Gastrocnemius medialis (tissue), 4 donors: ENCODE measurements at regions not wholly inside any gene's neighbourhood (a gene's known extent, or its start where the extent isn't known, plus 50 kb on each side); places are given as distances from the start of the nearest gene placed in this dataset.

Experiments
- ATAC-seq, 2 donors: fragments of 150-250 bp; one replicate each; pipeline ENCODE4 v1.9.1; 2016
- DNase-seq, 2 donors: peaks; one replicate each; pipeline ENCODE4 v3.0.0-alpha.2; 2019
- H3K27ac ChIP-seq, 4 donors: fragments of 200-600 bp; sonication (generic); 1 replicate in 1 of 4; 2 replicates in 3 of 4; pipeline ENCODE4 v1.5.1; 2016 to 2018; ENCODE audit warnings: mild to moderate bottlenecking in 2 of 4, moderate library complexity in 1 of 4
- H3K27me3 ChIP-seq, 3 donors: fragments of 200-600 bp; sonication (generic) in 2 of 3; 1 replicate in 1 of 3; 2 replicates in 2 of 3; pipeline versions ENCODE4 v1.5.1 to v1.6.0; 2016 to 2019; ENCODE audit warnings: mild to moderate bottlenecking in 1 of 3, moderate library complexity in 1 of 3
- H3K36me3 ChIP-seq, 2 donors: fragments of 200-600 bp; sonication (generic) in 1 of 2; one replicate each; pipeline ENCODE4 v1.5.1; 2017 to 2018
- H3K4me1 ChIP-seq, 2 donors: fragments of 200-600 bp; sonication (generic) in 1 of 2; one replicate each; pipeline ENCODE4 v1.5.1; 2016 to 2017; ENCODE audit warnings: mild to moderate bottlenecking in 2 of 2
- H3K4me3 ChIP-seq, 4 donors: fragments of 200-600 bp; sonication (generic) in 3 of 4; 1 replicate in 1 of 4; 2 replicates in 3 of 4; pipeline ENCODE4 v1.5.1; 2016 to 2019; ENCODE audit warnings: mild to moderate bottlenecking in 2 of 4
- H3K9me3 ChIP-seq, 3 donors: fragments of 200-600 bp; sonication (generic) in 2 of 3; 1 replicate in 1 of 3; 2 replicates in 2 of 3; pipeline ENCODE4 v1.5.1; 2016 to 2019
- POLR2A ChIP-seq, 2 donors: fragments of 450-650 bp; IDR thresholded peaks; one replicate each; pipeline ENCODE4 v1.6.1; 2017; ENCODE audit warnings: antibody characterized with exemption in 2 of 2, mild to moderate bottlenecking in 2 of 2, moderate library complexity in 2 of 2
- in situ Hi-C, 4 donors: fragments of 200-750 bp; cut with MboI; loops; one replicate each; pipeline versions ENCODE4 v1.15.0 to v1.8.0; 2017; ENCODE audit warnings: low sequenced_read_pairs in 4 of 4
- intact Hi-C: fragments of 100-400 bp; cut with DNase I; formaldehyde crosslinking; loops from one replicate; pipeline ENCODE4 v1.15.1; 2023; ENCODE audit warnings: low total_unique reads
- TF ChIP-seq, protein P1 (sequence below), 5 experiments: fragments of 450-650 bp in 3 of 5; fragments of 200-600 bp in 2 of 5; sonication (generic) in 2 of 5; IDR thresholded peaks in 4 of 5; conservative IDR thresholded peaks in 1 of 5; 1 replicate in 4 of 5; 2 replicates in 1 of 5; pipeline ENCODE4 v1.5.1; 2016 to 2019; ENCODE audit warnings: antibody characterized with exemption in 5 of 5, mild to moderate bottlenecking in 3 of 5, moderate library complexity in 3 of 5

DNA sequence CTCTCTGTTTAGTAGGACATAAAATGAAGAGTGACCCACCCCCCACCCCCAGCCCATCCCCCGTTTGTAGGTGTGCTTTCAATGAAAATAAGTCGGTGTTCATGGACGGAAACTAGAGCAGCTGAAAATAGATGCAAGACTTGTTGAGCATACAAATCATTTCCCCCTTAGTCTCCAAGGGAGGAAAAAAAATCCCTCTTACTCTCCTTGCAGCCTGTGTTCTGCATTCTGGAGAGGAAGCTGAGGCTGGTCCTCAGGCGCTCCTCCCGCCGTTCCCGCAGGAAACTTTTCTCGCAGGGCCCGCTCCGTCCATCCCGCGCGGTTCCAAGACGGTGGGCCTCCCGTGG, 259.0 kb upstream of the E2F7 start:
- Histone ChIP-seq H3K36me3 (no peaks in the 10 kb centered on the region), H3K27me3 (peaks cover 19 to 26% (median 20%) of the 10 kb centered on the region in 3 donors), H3K27ac (no peak overlapping the region), H3K4me3 (peak overlapping the region; percentile 48 to 61 (median 54)), H3K4me1 (peaks cover 0 to 6% of the 10 kb centered on the region in 2 donors), H3K9me3 (no peaks in the 10 kb centered on the region)
- DNase-seq = no peak
- TF ChIP-seq, protein P1, sequence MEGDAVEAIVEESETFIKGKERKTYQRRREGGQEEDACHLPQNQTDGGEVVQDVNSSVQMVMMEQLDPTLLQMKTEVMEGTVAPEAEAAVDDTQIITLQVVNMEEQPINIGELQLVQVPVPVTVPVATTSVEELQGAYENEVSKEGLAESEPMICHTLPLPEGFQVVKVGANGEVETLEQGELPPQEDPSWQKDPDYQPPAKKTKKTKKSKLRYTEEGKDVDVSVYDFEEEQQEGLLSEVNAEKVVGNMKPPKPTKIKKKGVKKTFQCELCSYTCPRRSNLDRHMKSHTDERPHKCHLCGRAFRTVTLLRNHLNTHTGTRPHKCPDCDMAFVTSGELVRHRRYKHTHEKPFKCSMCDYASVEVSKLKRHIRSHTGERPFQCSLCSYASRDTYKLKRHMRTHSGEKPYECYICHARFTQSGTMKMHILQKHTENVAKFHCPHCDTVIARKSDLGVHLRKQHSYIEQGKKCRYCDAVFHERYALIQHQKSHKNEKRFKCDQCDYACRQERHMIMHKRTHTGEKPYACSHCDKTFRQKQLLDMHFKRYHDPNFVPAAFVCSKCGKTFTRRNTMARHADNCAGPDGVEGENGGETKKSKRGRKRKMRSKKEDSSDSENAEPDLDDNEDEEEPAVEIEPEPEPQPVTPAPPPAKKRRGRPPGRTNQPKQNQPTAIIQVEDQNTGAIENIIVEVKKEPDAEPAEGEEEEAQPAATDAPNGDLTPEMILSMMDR (IDR thresholded peaks at IDR 0.05 in 4 of 5, conservative IDR thresholded peaks at IDR 0.05 in 1 of 5) = no peak
- no peak for TF ChIP-seq POLR2A (IDR thresholded peaks at IDR 0.05)
- in situ Hi-C loops = no loop called here
- no peak for ATAC-seq
- intact Hi-C loops = no loop called here

DNA sequence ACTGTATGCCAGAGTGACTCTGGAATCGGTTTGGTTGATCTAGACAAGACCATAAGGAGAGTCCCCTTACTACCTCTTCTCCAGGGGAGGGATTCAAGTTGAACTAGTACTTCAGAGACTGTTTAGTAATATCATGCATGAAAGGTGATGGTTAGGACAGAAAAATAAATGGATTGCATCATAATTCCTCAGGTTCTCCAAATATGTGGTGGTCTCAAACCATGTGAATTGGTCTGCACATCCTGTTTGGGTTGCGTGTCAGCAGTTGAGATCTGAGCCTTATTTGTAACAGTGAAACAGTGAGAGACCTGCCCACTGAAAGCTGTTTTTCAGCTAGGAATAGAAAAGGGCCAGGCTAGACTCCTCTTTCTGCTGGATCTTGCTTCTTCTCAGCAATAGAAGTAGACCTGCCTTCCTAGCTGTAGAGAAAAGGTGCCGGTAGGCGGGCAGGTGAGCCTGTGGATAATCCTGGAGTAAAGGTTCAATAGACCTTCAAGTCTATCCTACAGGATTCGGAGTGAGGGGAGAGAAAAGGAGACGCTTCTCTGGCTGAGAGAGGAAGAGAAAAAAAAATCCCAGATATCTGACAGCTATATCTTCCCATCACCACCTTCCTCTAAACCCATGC, 258.5 kb upstream of the E2F7 start:
- peak overlapping the region in 1 of 4 donors; percentile 61 for H3K4me3 ChIP-seq
- intact Hi-C loops = no loop called here
- TF ChIP-seq, protein P1 (IDR thresholded peaks at IDR 0.05 in 4 of 5, conservative IDR thresholded peaks at IDR 0.05 in 1 of 5) = no peak
- TF ChIP-seq POLR2A (IDR thresholded peaks at IDR 0.05) = no peak
- peaks cover 0 to 6% of the 10 kb centered on the region in 2 donors for H3K4me1 ChIP-seq
- H3K9me3 ChIP-seq = no peaks in the 10 kb centered on the region
- no peak for ATAC-seq
- H3K36me3 ChIP-seq = no peaks in the 10 kb centered on the region
- peaks cover 19 to 26% (median 20%) of the 10 kb centered on the region in 3 donors for H3K27me3 ChIP-seq
- no peak for DNase-seq
- in situ Hi-C loops = no loop called here
- no peak overlapping the region for H3K27ac ChIP-seq

DNA sequence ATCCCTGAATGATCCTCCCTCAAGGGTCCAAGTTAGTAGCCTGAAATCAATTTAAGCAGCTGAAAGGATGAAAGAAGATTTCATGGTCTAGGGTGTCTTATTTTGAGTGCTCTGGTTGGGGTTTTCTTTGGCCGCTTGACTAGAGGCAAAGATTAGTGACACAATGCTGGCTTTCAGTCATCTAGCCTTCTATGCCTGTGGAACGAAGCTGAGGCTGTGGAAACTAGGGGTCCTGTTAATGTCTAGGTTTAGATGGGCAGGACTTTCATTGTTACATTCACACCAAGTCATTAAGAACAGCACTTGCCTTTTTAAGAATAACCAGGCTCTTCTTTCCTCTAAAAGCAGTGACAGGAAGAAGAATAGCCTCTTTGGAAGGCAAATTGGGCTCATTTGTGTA, 253.8 kb upstream of the E2F7 start:
- DNase-seq = no peak
- Histone ChIP-seq H3K36me3 (no peaks in the 10 kb centered on the region), H3K4me3 (no peak overlapping the region), H3K9me3 (no peaks in the 10 kb centered on the region), H3K27ac (no peak overlapping the region), H3K27me3 (peaks cover 4 to 8% (median 7%) of the 10 kb centered on the region in 3 donors), H3K4me1 (no peaks in the 10 kb centered on the region)
- TF ChIP-seq, protein P1 (IDR thresholded peaks at IDR 0.05 in 4 of 5, conservative IDR thresholded peaks at IDR 0.05 in 1 of 5) = no peak
- TF ChIP-seq POLR2A (IDR thresholded peaks at IDR 0.05) = no peak
- ATAC-seq = no peak
- intact Hi-C loops = no loop called here
- in situ Hi-C loops = no loop called here

GRCh38 chr12:77315407-77315806, 250.0 kb upstream of the E2F7 start:
- no peaks in the 10 kb centered on the region for H3K9me3 ChIP-seq
- no peaks in the 10 kb centered on the region for H3K4me1 ChIP-seq
- intact Hi-C loops = no loop called here
- ATAC-seq = no peak
- no peaks in the 10 kb centered on the region for H3K36me3 ChIP-seq
- H3K4me3 ChIP-seq = no peak overlapping the region
- H3K27ac ChIP-seq = no peak overlapping the region
- no peak for TF ChIP-seq POLR2A (IDR thresholded peaks at IDR 0.05)
- TF ChIP-seq, protein P1 (IDR thresholded peaks at IDR 0.05 in 4 of 5, conservative IDR thresholded peaks at IDR 0.05 in 1 of 5) = no peak
- H3K27me3 ChIP-seq = no peaks in the 10 kb centered on the region
- in situ Hi-C loops = no loop called here
- no peak for DNase-seq
